ENCODE measurements at regions not wholly inside any gene's neighbourhood (a gene's known extent, or its start where the extent isn't known, plus 50 kb on each side); places are given as distances from the start of the nearest gene placed in this dataset.

DNA sequence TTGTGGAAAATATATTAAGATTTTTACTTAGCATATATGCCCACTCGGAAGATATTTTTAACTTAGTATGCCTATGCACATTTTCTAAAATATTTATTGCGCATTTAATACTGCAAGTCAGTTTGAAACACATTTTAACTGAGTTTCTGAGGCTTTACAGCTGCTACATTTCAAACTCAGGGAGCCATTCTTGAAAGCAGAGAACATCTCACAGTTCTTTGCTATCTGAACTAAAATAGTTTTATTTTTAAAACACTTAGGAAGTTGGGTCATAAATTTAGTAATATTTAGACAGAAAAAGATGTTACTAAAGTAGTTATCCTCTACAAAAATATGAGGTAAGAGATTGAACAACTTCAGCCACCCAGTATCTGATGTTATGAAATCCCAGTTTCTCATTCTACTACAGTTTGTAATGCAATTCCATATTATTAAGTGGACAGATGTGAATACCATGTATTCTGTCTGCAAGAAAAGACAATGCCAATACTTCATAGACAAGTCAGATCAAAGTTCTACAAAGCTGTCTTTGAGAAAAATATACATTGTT, 409.9 kb upstream of the EDIL3 start:
- no peak overlapping the region for H4K5ac ChIP-seq (ENCODE audit: insufficient read length, low read depth, low read length)
- no peak overlapping the region for H3K4ac ChIP-seq (replicated peaks; ENCODE audit: insufficient read length, low read depth, low read length)
- no peaks in the 10 kb centered on the region for H3K23me2 ChIP-seq (ENCODE audit: low read depth, low read length)
- no peaks in the 10 kb centered on the region for H3K4me1 ChIP-seq (replicated peaks in 1 of 4; ENCODE audit: control insufficient read depth in 3 of 4, insufficient read depth in 4 of 4, low read length in 3 of 4)
- CTCF ChIA-PET (ENCODE audit: partially characterized antibody), result no interaction called here
- no peak overlapping the region for H3K23ac ChIP-seq (ENCODE audit: insufficient read length)
- POLR2A ChIA-PET (ENCODE audit: partially characterized antibody), result no interaction called here
- H2BK120ac ChIP-seq (replicated peaks; ENCODE audit: low read depth, low read length), result no peak overlapping the region
- H3K9me3 ChIP-seq (ENCODE audit: insufficient read depth in 2 of 2, low read depth in 1 of 2, low read length in 1 of 2), result no peaks in the 10 kb centered on the region
- H3K9ac ChIP-seq (replicated peaks in 1 of 4; ENCODE audit: extremely low read depth in 1 of 4, low read depth in 3 of 4, low read length in 3 of 4), result no peak overlapping the region
- no peak overlapping the region for H3K4me3 ChIP-seq (ENCODE audit: extremely low read depth in 1 of 4, insufficient read depth in 2 of 4, low read depth in 3 of 4, low read length in 4 of 4)
- no peak for FAIRE-seq
- H2BK12ac ChIP-seq (ENCODE audit: low read depth, low read length), result no peak overlapping the region
- H3K36me3 ChIP-seq (ENCODE audit: control insufficient read depth in 2 of 4, insufficient read depth in 4 of 4, low read length in 3 of 4), result no peaks in the 10 kb centered on the region
- no peak overlapping the region for H2AK5ac ChIP-seq (ENCODE audit: low read depth, low read length)
- H3K18ac ChIP-seq (ENCODE audit: extremely low read depth, low read length), result no peak overlapping the region
- H2BK5ac ChIP-seq (ENCODE audit: low read depth, low read length), result no peak overlapping the region
- no peaks in the 10 kb centered on the region for H3K27me3 ChIP-seq (replicated peaks in 1 of 4; ENCODE audit: control insufficient read depth in 3 of 4, extremely low read depth in 1 of 4, insufficient read depth in 3 of 4, low read length in 3 of 4)
- no peak overlapping the region for H3K56ac ChIP-seq (replicated peaks; ENCODE audit: insufficient read length, low read depth, low read length)
- no peak overlapping the region for H2BK15ac ChIP-seq (ENCODE audit: low read length)
- no peak overlapping the region for H3K27ac ChIP-seq (ENCODE audit: low read depth, low read length)
- WGBS, 2 experiments (ENCODE audit: extremely low coverage in 1 of 2, insufficient coverage in 1 of 2, insufficient read length in 1 of 2, insufficient replicate concordance in 2 of 2, low coverage in 1 of 2, low lambda C conversion rate in 2 of 2, missing lambda C conversion rate in 1 of 2), result 84% methylated on average over 2 of the region's 2 CpGs; no CpG with 5 or more reads in 1 of the 2 experiments
- no peak for DNase-seq (ENCODE audit: low read depth in 1 of 2, low spot score in 2 of 2)
- H3K79me2 ChIP-seq (ENCODE audit: control insufficient read depth in 1 of 2, insufficient read depth in 2 of 2, low read length in 2 of 2), result no peaks in the 10 kb centered on the region
- H4K91ac ChIP-seq (replicated peaks; ENCODE audit: insufficient read length, low read length), result no peak overlapping the region
- no peaks in the 10 kb centered on the region for H4K20me1 ChIP-seq (replicated peaks in 1 of 2; ENCODE audit: control insufficient read depth in 1 of 2, insufficient read depth in 2 of 2, low read length in 2 of 2)
- no peaks in the 10 kb centered on the region for H3K79me1 ChIP-seq (ENCODE audit: low read depth, low read length)
- no peak overlapping the region for H3K14ac ChIP-seq (ENCODE audit: insufficient read length)
- H4K8ac ChIP-seq (ENCODE audit: extremely low read depth, insufficient read depth, low read length), result no peak overlapping the region
- TF ChIP-seq SRF (IDR thresholded peaks at IDR 0.05; ENCODE audit: low read depth, low read length), result no peak
- TF ChIP-seq YY1 (IDR thresholded peaks at IDR 0.05; ENCODE audit: low read depth, low read length), result no peak
- no peak for TF ChIP-seq NRF1 (IDR thresholded peaks at IDR 0.05; ENCODE audit: low read depth, low read length)
- TF ChIP-seq SIX5 (IDR thresholded peaks at IDR 0.05; ENCODE audit: low read depth, low read length), result no peak
- TF ChIP-seq CREB1 (IDR thresholded peaks at IDR 0.05), result no peak
- no peak for TF ChIP-seq TBP (IDR thresholded peaks at IDR 0.05; ENCODE audit: low read depth, low read length)
- no peak for TF ChIP-seq EZH2 (IDR thresholded peaks at IDR 0.05; ENCODE audit: low read depth, low read length, severe bottlenecking)
- TF ChIP-seq POLR2AphosphoS5 (IDR thresholded peaks at IDR 0.05; ENCODE audit: low read depth, low read length), result no peak
- H2AFZ ChIP-seq (ENCODE audit: low read length), result no peak overlapping the region
- no peak overlapping the region for H3K4me2 ChIP-seq (ENCODE audit: insufficient read depth in 1 of 2, low read depth in 2 of 2, low read length in 2 of 2)
- no peak overlapping the region for H2BK20ac ChIP-seq (ENCODE audit: low read length)

All from H1 (cell line).